Breast epithelium (tissue), 4 donors: ENCODE measurements at regions not wholly inside any gene's neighbourhood (a gene's known extent, or its start where the extent isn't known, plus 50 kb on each side); places are given as distances from the start of the nearest gene placed in this dataset.
A peak's percentile ranks its signal among the peaks of the same experiment; 100 is the strongest.

Experiments
- DNase-seq, 2 donors: peaks; one replicate each; pipeline ENCODE4 v3.0.0-alpha.2; 2019; ENCODE audit warnings: low spot score in 2 of 2
- H3K27ac ChIP-seq, 2 donors: fragments of 200-600 bp; sonication (generic) in 1 of 2; one replicate each; pipeline ENCODE4 v1.5.1; 2016 to 2019; ENCODE audit warnings: mild to moderate bottlenecking in 1 of 2
- H3K27me3 ChIP-seq, 2 donors: fragments of 200-600 bp; sonication (generic) in 1 of 2; one replicate each; pipeline versions ENCODE4 v1.5.1 to v1.6.0; 2017 to 2019; ENCODE audit warnings: control low read depth in 1 of 2, mild to moderate bottlenecking in 1 of 2
- H3K36me3 ChIP-seq: fragments of 200-600 bp; one replicate; pipeline ENCODE4 v1.5.1; 2019
- H3K4me1 ChIP-seq, 2 donors: fragments of 200-600 bp; sonication (generic); one replicate each; pipeline ENCODE4 v1.5.1; 2016 to 2019; ENCODE audit warnings: control low read depth in 1 of 2
- H3K4me3 ChIP-seq, 3 donors: fragments of 200-600 bp; sonication (generic); 1 replicate in 2 of 3; 2 replicates in 1 of 3; pipeline ENCODE4 v1.5.1; 2016 to 2019; ENCODE audit warnings: mild to moderate bottlenecking in 3 of 3, moderate library complexity in 2 of 3
- H3K9me3 ChIP-seq, 2 donors: fragments of 200-600 bp; sonication (generic) in 1 of 2; one replicate each; pipeline ENCODE4 v1.5.1; 2016 to 2019; ENCODE audit warnings: control low read depth in 1 of 2
- CTCF ChIP-seq, 3 donors: fragments of 450-650 bp; IDR thresholded peaks; one replicate each; pipeline ENCODE4 v1.5.1; 2016 to 2017; ENCODE audit warnings: antibody characterized with exemption in 3 of 3, mild to moderate bottlenecking in 3 of 3, moderate library complexity in 3 of 3
- POLR2A ChIP-seq: fragments of 450-650 bp; IDR thresholded peaks from one replicate; pipeline ENCODE4 v1.6.1; 2016; ENCODE audit warnings: antibody characterized with exemption, mild to moderate bottlenecking, moderate library complexity
- POLR2AphosphoS5 ChIP-seq, 3 donors: sonication (generic); formaldehyde crosslinking; IDR thresholded peaks; one replicate each; pipeline ENCODE4 v1.6.1; 2017; ENCODE audit warnings: antibody characterized with exemption in 3 of 3
- intact Hi-C: fragments of 100-400 bp; cut with DNase I; formaldehyde crosslinking; loops from one replicate; pipeline ENCODE4 v1.15.1; 2023; ENCODE audit warnings: low total_unique reads

- Histone ChIP-seq H3K36me3 (no peaks in the 10 kb centered on the region), H3K9me3 (no peaks in the 10 kb centered on the region), H3K27me3 (no peaks in the 10 kb centered on the region), H3K4me3 (no peak overlapping the region), H3K27ac (no peak overlapping the region), H3K4me1 (no peaks in the 10 kb centered on the region)
- DNase-seq = no peak
- intact Hi-C loops = no loop called here
- TF ChIP-seq POLR2AphosphoS5 (IDR thresholded peaks at IDR 0.05) (no peak), CTCF (IDR thresholded peaks at IDR 0.05) (no peak), POLR2A (no peak)
These were observed 50.2 kb upstream of the AKR1E2 start for GRCh38 chr10:4775808-4776207.

- H3K27ac ChIP-seq = no peak overlapping the region
- intact Hi-C loops = no loop called here
- H3K4me1 ChIP-seq = no peaks in the 10 kb centered on the region
- H3K4me3 ChIP-seq = no peak overlapping the region
- no peaks in the 10 kb centered on the region for H3K27me3 ChIP-seq
- no peaks in the 10 kb centered on the region for H3K36me3 ChIP-seq
- no peaks in the 10 kb centered on the region for H3K9me3 ChIP-seq
- TF ChIP-seq POLR2A (no peak), POLR2AphosphoS5 (IDR thresholded peaks at IDR 0.05) (no peak), CTCF (IDR thresholded peaks at IDR 0.05) (no peak)
- DNase-seq = no peak
These were observed 53.8 kb upstream of the AKR1E2 start for GRCh38 chr10:4772202-4772570.

- TF ChIP-seq POLR2AphosphoS5 (IDR thresholded peaks at IDR 0.05) = no peak
- TF ChIP-seq CTCF (IDR thresholded peaks at IDR 0.05) = no peak
- TF ChIP-seq POLR2A = no peak
- DNase-seq = no peak
- no peaks in the 10 kb centered on the region for H3K27me3 ChIP-seq
- no peak overlapping the region for H3K4me3 ChIP-seq
- intact Hi-C loops = no loop called here
- no peaks in the 10 kb centered on the region for H3K9me3 ChIP-seq
- no peaks in the 10 kb centered on the region for H3K36me3 ChIP-seq
- no peaks in the 10 kb centered on the region for H3K4me1 ChIP-seq
- H3K27ac ChIP-seq = peak overlapping the region; percentile 40 to 53
These were observed 54.3 kb upstream of the AKR1E2 start for GRCh38 chr10:4771554-4772201.

- Histone ChIP-seq H3K4me3 (no peak overlapping the region), H3K27ac (peak overlapping the region; percentile 40 to 52), H3K9me3 (no peaks in the 10 kb centered on the region), H3K27me3 (no peaks in the 10 kb centered on the region), H3K4me1 (no peaks in the 10 kb centered on the region), H3K36me3 (no peaks in the 10 kb centered on the region)
- DNase-seq = no peak
- TF ChIP-seq CTCF (IDR thresholded peaks at IDR 0.05) (peak; percentile 11 to 39 (median 32)), POLR2AphosphoS5 (IDR thresholded peaks at IDR 0.05) (no peak)
- intact Hi-C loops = no loop called here
These were observed 55.0 kb upstream of the AKR1E2 start for GRCh38 chr10:4770801-4771553.

- TF ChIP-seq CTCF (IDR thresholded peaks at IDR 0.05) (no peak), POLR2AphosphoS5 (IDR thresholded peaks at IDR 0.05) (no peak), POLR2A (no peak)
- Histone ChIP-seq H3K9me3 (no peaks in the 10 kb centered on the region), H3K27me3 (no peaks in the 10 kb centered on the region), H3K27ac (no peak overlapping the region), H3K4me1 (no peaks in the 10 kb centered on the region), H3K4me3 (no peak overlapping the region), H3K36me3 (no peaks in the 10 kb centered on the region)
- intact Hi-C loops = loop anchor here (10.0 kb wide), 1 partner anchor 114 kb away; no protein-coding TSS in a partner anchor
- no peak for DNase-seq
These were observed 57.6 kb upstream of the AKR1E2 start for GRCh38 chr10:4768416-4768815.
